Retinal pigment epithelial cell (primary cell): ENCODE measurements at regions not wholly inside any gene's neighbourhood (a gene's known extent, or its start where the extent isn't known, plus 50 kb on each side); places are given as distances from the start of the nearest gene placed in this dataset.

Source experiments
- DNase-seq: peaks from one replicate; pipeline ENCODE4 v3.0.0-alpha.2; 2010; ENCODE audit warnings: low read depth
- H3K4me3 ChIP-seq: 2 replicates; pipeline ENCODE4 v1.5.1; 2011; ENCODE audit warnings: mild to moderate bottlenecking, low read length, control low read depth, moderate library complexity
- CTCF ChIP-seq: conservative IDR thresholded peaks from 2 replicates; pipeline ENCODE4 v1.5.1; 2011; ENCODE audit warnings: low read depth, low read length, control low read depth, inconsistent platforms

- no peak for DNase-seq
- no peak overlapping the region for H3K4me3 ChIP-seq
- TF ChIP-seq CTCF = no peak
Observed at GRCh38 chr11:70677232-70677916, 279.0 kb downstream of the CTTN start.

- DNase-seq = no peak
- no peak for TF ChIP-seq CTCF
- no peak overlapping the region for H3K4me3 ChIP-seq
Observed at GRCh38 chr11:70678931-70679900, 280.9 kb downstream of the CTTN start.

GRCh38 chr11:70680781-70681281, 282.5 kb downstream of the CTTN start:
- H3K4me3 ChIP-seq = no peak overlapping the region
- DNase-seq = no peak
- no peak for TF ChIP-seq CTCF

- DNase-seq = no peak
- no peak overlapping the region for H3K4me3 ChIP-seq
- TF ChIP-seq CTCF = no peak
Observed at GRCh38 chr11:70682056-70682455, 283.7 kb downstream of the CTTN start.

GRCh38 chr11:70682760-70683159, 284.4 kb downstream of the CTTN start:
- DNase-seq = no peak
- no peak overlapping the region for H3K4me3 ChIP-seq
- TF ChIP-seq CTCF = no peak

GRCh38 chr11:70687716-70688115, 289.4 kb downstream of the CTTN start:
- DNase-seq = no peak

More at GRCh38 chr11:70687716-70688115, 289.4 kb downstream of the CTTN start:
- no peak overlapping the region for H3K4me3 ChIP-seq
- no peak for TF ChIP-seq CTCF
